Hematopoietic multipotent progenitor cell (in vitro differentiated cells): ENCODE measurements at regions not wholly inside any gene's neighbourhood (a gene's known extent, or its start where the extent isn't known, plus 50 kb on each side); places are given as distances from the start of the nearest gene placed in this dataset.

ENCODE experiments used
- DNase-seq, 3 donors: peaks; one replicate each; pipeline ENCODE4 v3.0.0-alpha.2; 2011 to 2015; ENCODE audit warnings: low read depth in 2 of 3, low spot score in 2 of 3

- DNase-seq: no peak
These were observed 51.5 kb upstream of the TMEM158 start for GRCh38 chr3:45277636-45278035.

- DNase-seq: no peak
These were observed 54.1 kb upstream of the TMEM158 start for GRCh38 chr3:45280232-45280631.

- DNase-seq: no peak
These were observed 54.9 kb upstream of the TMEM158 start for GRCh38 chr3:45280971-45281370.

- no peak for DNase-seq
These were observed 57.4 kb upstream of the TMEM158 start for GRCh38 chr3:45283471-45283870.

- no peak for DNase-seq
These were observed 71.2 kb upstream of the TMEM158 start for GRCh38 chr3:45297331-45297730.

- DNase-seq: no peak
These were observed 76.4 kb upstream of the TMEM158 start for GRCh38 chr3:45302470-45302869.

GRCh38 chr3:45306406-45307008, 80.4 kb upstream of the TMEM158 start:
- no peak for DNase-seq

GRCh38 chr3:45309876-45310275, 78.5 kb upstream of the LARS2 start:
- no peak for DNase-seq

GRCh38 chr3:45311327-45311726, 77.0 kb upstream of the LARS2 start:
- DNase-seq: no peak

- no peak for DNase-seq
These were observed 76.2 kb upstream of the LARS2 start for GRCh38 chr3:45311953-45312801.

GRCh38 chr3:45312836-45313493, 75.4 kb upstream of the LARS2 start:
- no peak for DNase-seq

GRCh38 chr3:45313743-45314403, 74.5 kb upstream of the LARS2 start:
- no peak for DNase-seq

GRCh38 chr3:45317710-45318109, 70.7 kb upstream of the LARS2 start:
- DNase-seq: no peak

GRCh38 chr3:45318689-45319088, 69.7 kb upstream of the LARS2 start:
- no peak for DNase-seq

GRCh38 chr3:45319231-45319995, 69.0 kb upstream of the LARS2 start:
- DNase-seq: no peak

GRCh38 chr3:45319996-45320305, 68.4 kb upstream of the LARS2 start:
- no peak for DNase-seq

GRCh38 chr3:45320986-45321385, 67.4 kb upstream of the LARS2 start:
- DNase-seq: no peak

- peak in 2 of 3 donors; percentile 19 to 44 for DNase-seq
These were observed 66.6 kb upstream of the LARS2 start for GRCh38 chr3:45321607-45322391.

GRCh38 chr3:45322616-45323015, 65.8 kb upstream of the LARS2 start:
- no peak for DNase-seq

GRCh38 chr3:45325676-45326075, 62.7 kb upstream of the LARS2 start:
- no peak for DNase-seq
